Activated T-cell treated with anti-CD3 and anti-CD28 coated beads, Interleukin-2, amount 50 U/mL, for 72 hours (primary cell): ENCODE measurements at regions not wholly inside any gene's neighbourhood (a gene's known extent, or its start where the extent isn't known, plus 50 kb on each side); places are given as distances from the start of the nearest gene placed in this dataset.
"Not testable (repeated sequence)": the region's sequence is repeated elsewhere in the genome, so short reads cannot be mapped to it uniquely, and the experiment has no call there.

Source experiments
- ATAC-seq, 2 donors: fragments of 150-1000 bp; cut with Tn5 transposase; replicated peaks in 1 of 2; 2 replicates each; pipeline ENCODE4 v1.10.0; 2021; ENCODE audit warnings: moderate library complexity in 2 of 2, mild to moderate bottlenecking in 1 of 2
- DNase-seq, 2 donors: peaks; one replicate each; pipeline ENCODE4 v3.0.0; 2021 to 2022; ENCODE audit warnings: mixed read lengths in 1 of 2
- H3K27ac Mint-ChIP-seq: one replicate; pipeline ENCODE4 v1.8.0; 2022; ENCODE audit warnings: mild to moderate bottlenecking, moderate library complexity, mixed read lengths
- H3K27me3 Mint-ChIP-seq: one replicate; pipeline ENCODE4 v1.8.0; 2022; ENCODE audit warnings: low read depth, mixed read lengths
- H3K36me3 Mint-ChIP-seq, 2 donors: one replicate each; pipeline ENCODE4 v1.8.0; 2022; ENCODE audit warnings: mixed read lengths in 2 of 2, mild to moderate bottlenecking in 1 of 2; ENCODE audit not compliant: insufficient read depth in 2 of 2
- H3K4me1 Mint-ChIP-seq: one replicate; pipeline ENCODE4 v1.8.0; 2022; ENCODE audit warnings: low read depth, mixed read lengths
- H3K4me3 Mint-ChIP-seq, 2 donors: one replicate each; pipeline ENCODE4 v1.8.0; 2022; ENCODE audit warnings: mild to moderate bottlenecking in 2 of 2, mixed read lengths in 2 of 2, moderate library complexity in 2 of 2
- H3K9me3 Mint-ChIP-seq, 2 donors: one replicate each; pipeline ENCODE4 v1.8.0; 2022; ENCODE audit warnings: mixed read lengths in 2 of 2

DNA sequence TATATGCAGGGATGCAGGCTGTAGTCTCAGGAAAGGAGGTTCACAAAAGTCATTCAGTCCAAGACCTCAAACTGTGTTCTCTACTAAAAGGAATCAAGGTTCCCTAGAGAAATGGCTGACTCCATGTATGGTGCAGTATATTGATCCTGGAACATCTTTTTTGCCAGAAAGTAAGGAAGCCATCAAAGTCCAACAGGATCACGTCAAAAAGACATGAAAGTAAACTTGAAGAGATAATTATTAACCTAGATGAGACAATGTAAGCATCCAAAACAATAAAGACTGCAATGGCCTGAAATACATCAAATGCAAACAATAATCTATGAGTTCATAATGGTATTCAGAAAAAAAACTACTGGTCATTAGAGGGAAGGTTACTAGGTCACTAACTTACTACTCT is 115.6 kb upstream of the FABP2 start:
- ATAC-seq = not testable (repeated sequence)

DNA sequence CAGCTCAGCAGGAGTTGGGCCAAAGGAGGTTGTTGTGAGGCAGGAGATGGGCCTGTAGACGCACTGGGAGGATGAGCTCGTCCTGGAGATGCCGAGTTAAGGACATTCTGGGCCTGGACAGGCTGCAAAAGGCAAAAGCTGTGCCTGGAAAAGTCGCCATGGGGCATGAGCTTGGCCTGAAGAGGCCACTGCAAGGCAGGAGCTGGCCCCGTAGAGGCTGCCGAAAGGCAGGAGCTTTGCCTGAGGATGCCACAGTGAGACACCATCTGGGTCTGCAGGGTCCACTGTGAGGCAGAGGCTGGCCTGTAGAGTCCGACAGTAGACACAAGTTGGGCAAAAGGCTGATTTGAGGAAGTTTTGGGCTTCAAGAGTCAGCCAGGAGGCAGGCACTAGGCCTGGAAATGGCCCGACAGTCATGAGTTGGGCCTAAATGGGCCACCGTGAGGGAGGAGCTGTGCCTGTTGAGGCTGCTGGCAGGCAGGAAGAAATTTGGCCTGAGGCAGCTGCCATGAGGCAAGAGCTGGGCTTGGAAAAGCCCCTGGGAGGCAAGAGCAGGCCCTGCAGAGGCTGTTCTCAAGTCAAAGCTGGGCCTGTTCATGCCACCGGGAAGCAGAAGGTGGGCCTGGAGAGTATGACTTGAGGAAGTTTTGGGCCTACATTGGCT is 86.8 kb upstream of the FABP2 start:
- H3K4me1 Mint-ChIP-seq, H3K36me3 Mint-ChIP-seq, ATAC-seq, H3K27ac Mint-ChIP-seq, H3K27me3 Mint-ChIP-seq, H3K4me3 Mint-ChIP-seq, DNase-seq, H3K9me3 Mint-ChIP-seq: not testable (repeated sequence)

More for the DNA sequence above, 115.6 kb upstream of the FABP2 start:
- DNase-seq, H3K27ac Mint-ChIP-seq, H3K27me3 Mint-ChIP-seq, H3K4me1 Mint-ChIP-seq, H3K36me3 Mint-ChIP-seq, H3K4me3 Mint-ChIP-seq, H3K9me3 Mint-ChIP-seq: not testable (repeated sequence)

DNA sequence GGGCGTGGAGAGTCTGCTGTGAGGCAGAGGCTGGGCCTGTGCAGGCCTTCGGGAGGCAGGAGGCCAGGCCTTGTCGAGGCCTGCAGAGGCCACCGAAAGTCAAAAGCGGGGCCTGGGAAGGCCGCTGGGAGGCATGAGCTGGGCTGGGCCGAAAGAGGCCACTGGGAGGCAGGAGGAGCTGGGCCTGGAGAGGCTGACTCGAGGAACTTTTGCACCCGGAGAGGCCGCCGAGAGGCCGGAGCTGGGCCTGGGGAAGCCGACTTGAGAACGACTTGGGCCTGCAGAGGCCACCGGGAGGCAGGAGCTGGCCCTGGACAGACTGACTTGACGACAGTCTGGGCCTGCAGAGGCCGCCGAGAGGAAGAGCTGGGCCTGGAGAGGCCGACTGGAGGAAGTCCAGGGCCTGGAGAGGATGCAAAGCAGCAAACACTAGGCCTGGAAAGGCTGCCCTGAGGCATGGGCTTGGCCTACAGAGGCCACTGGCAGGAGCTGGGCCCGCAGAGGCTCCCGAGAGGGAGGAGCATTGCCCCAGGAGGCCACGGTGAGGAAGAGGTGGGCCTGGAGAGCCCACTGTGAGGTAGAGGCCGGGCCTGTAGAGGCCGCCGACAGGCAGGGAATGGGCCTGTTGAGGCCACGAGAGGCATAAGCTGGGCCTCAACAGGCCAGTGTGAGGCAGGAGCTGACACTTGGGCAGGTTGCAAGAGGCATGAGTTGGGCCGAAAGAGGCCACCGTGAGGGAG is 85.0 kb upstream of the FABP2 start:
- not testable (repeated sequence) for H3K4me3 Mint-ChIP-seq, H3K4me1 Mint-ChIP-seq, H3K27ac Mint-ChIP-seq, H3K36me3 Mint-ChIP-seq, ATAC-seq, H3K27me3 Mint-ChIP-seq, H3K9me3 Mint-ChIP-seq, DNase-seq

DNA sequence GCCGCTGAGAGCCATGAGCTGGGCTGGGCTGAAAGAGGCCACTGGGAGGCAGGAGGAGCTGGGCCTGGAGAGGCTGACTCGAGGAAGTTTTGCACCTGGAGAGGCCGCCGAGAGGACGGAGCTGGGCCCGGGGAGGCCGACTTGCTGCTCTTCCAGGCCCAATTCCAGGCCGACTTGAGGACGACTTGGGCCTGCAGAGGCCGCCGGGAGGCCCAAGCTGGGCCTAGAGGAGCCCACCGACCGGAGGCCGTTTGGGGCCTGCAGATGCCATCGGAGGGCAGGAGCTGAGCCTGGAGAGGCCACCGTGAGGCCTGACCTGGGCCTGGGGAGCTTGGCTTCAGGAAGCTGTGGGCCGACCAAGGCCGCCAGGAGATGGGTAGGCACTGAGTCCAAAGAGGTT is 84.1 kb upstream of the FABP2 start:
- DNase-seq, H3K9me3 Mint-ChIP-seq, H3K4me1 Mint-ChIP-seq, ATAC-seq, H3K4me3 Mint-ChIP-seq, H3K27me3 Mint-ChIP-seq, H3K36me3 Mint-ChIP-seq, H3K27ac Mint-ChIP-seq: not testable (repeated sequence)

DNA sequence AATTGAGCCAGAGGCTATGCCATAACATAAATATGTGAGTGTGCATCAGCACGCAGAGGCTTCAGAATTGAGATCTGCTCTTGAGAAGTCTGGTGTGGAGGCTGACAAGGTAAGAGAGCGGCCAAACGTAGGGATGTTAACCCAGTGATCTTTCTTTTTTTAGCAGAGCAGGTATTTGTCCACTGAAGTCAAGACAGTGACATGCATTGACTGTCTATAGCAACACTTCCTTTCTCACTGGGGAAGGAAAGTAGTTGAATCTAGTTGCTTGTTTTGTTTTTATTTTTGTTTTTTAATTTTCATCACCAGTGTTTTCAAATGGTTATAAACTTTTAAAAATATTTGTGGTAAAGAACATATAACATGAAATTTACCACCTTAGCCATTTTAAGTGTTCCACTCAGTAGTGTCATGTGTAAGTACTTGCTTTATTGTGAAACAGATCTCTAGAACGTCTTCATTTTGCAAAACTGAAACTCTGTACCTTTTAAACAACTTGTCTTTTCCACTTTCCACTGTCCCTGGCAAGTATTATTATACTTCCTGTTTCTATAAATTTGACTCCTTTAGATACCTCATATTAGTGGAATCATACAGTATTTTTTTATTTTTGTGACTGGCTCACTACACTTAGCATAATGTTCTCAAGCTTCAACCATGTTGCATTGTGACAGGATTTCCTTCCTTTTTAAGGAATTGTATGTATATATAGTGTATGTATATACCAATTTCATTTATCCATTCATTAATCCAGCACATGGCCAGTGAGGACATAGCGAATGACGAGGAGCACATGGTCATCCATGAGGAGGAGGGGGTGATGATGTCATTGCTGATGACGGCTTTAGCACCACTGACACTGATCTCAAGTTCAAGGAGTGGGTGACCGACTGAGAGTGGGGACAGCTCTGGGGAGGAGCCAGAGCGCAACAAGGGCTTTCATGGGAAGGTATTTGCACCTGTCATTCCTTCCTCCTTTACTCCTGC is 80.7 kb upstream of the FABP2 start:
- H3K36me3 Mint-ChIP-seq, H3K27me3 Mint-ChIP-seq, ATAC-seq, H3K4me3 Mint-ChIP-seq, H3K4me1 Mint-ChIP-seq, DNase-seq, H3K9me3 Mint-ChIP-seq, H3K27ac Mint-ChIP-seq: not testable (repeated sequence)

DNA sequence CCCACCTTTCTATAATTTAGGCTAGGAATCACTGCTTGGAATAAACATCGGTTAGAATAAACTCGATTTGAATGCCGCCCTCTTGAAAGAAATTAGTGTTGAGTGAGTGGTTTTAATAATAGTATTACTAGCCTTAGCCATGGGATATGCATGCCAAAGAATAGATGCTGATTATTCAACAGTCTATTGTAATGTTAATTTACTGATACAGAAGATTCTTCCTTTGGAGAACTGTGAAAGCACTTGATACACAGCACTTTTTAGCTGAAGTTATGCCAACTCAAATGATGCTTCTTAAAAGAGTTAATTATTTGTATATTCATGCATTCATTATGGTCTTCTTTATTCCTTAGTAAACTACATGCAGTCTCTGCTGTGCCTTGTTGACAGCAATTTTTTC is 73.8 kb upstream of the FABP2 start:
- H3K27ac Mint-ChIP-seq, H3K9me3 Mint-ChIP-seq, DNase-seq, ATAC-seq, H3K36me3 Mint-ChIP-seq, H3K4me3 Mint-ChIP-seq, H3K4me1 Mint-ChIP-seq, H3K27me3 Mint-ChIP-seq: not testable (repeated sequence)

DNA sequence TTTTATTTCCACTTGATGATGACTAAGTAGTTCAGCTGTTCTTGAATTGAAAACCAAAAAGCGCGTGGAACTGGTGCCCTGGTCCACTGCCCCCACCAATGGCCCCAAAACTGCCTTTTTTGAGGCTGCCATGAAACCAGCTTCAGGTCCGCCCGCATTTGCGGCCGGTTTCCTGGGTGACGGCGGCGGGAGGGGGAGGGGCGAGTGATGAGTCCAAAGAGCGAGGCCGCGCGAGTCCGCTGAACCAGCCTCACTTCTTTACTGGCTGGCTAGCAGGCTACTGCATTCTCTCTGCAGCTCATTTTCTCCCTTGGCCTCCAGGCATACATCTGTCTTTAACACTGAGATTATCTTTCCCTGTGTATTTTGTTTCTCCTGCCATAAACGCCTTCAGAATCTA is 72.9 kb upstream of the FABP2 start:
- no peaks in the 10 kb centered on the region for H3K27me3 Mint-ChIP-seq
- H3K4me1 Mint-ChIP-seq = no peaks in the 10 kb centered on the region
- ATAC-seq = no peak
- no peak overlapping the region for H3K4me3 Mint-ChIP-seq
- DNase-seq = no peak
- H3K36me3 Mint-ChIP-seq = peaks cover 0 to 3% of the 10 kb centered on the region in 2 donors
- no peaks in the 10 kb centered on the region for H3K9me3 Mint-ChIP-seq
- H3K27ac Mint-ChIP-seq = no peak overlapping the region

DNA sequence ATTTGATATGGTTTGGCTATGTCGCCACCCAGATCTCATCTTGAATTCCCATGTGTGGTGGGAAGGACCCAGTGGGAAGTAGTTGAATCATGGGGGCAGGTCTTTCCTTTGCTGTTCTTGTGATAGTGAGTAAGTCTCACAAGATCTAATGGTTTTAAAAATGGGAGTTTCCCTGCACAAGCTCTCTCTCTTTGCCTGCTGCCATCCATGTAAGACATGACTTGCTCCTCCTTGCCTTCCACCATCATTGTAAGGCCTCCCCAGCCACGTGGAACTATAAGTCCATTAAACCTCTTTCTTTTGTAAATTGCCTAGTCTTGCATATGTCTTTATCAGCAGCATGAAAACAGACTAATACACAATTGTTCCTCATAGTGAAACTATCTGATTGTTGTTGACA is 66.9 kb upstream of the FABP2 start:
- not testable (repeated sequence) for H3K27me3 Mint-ChIP-seq, DNase-seq, H3K36me3 Mint-ChIP-seq, H3K9me3 Mint-ChIP-seq, ATAC-seq, H3K4me3 Mint-ChIP-seq, H3K27ac Mint-ChIP-seq, H3K4me1 Mint-ChIP-seq

DNA sequence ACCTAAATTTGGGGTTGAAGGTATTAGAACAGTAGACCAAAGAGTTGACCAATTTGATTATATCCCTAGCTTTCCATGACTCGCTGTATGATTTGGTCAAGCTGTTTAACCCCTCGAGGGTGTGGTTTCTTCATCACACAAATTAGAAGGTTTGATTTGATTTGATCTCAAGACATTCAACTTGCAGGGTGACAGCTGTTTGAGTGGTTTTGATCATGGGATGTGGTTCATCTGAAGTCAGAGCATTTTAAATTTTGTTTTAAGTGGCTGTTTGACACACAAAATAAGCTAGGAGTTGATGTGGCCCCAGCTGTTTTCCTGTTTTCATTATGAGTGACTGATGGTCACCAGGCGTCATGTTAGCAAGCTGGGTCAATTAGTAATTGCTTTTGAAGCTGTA is 52.7 kb upstream of the FABP2 start:
- not testable (repeated sequence) for DNase-seq, H3K27me3 Mint-ChIP-seq, H3K36me3 Mint-ChIP-seq, ATAC-seq, H3K9me3 Mint-ChIP-seq, H3K27ac Mint-ChIP-seq
- peak overlapping the region in 1 of 2 donors; percentile 28 for H3K4me3 Mint-ChIP-seq
- peaks cover 31% of the 10 kb centered on the region for H3K4me1 Mint-ChIP-seq

DNA sequence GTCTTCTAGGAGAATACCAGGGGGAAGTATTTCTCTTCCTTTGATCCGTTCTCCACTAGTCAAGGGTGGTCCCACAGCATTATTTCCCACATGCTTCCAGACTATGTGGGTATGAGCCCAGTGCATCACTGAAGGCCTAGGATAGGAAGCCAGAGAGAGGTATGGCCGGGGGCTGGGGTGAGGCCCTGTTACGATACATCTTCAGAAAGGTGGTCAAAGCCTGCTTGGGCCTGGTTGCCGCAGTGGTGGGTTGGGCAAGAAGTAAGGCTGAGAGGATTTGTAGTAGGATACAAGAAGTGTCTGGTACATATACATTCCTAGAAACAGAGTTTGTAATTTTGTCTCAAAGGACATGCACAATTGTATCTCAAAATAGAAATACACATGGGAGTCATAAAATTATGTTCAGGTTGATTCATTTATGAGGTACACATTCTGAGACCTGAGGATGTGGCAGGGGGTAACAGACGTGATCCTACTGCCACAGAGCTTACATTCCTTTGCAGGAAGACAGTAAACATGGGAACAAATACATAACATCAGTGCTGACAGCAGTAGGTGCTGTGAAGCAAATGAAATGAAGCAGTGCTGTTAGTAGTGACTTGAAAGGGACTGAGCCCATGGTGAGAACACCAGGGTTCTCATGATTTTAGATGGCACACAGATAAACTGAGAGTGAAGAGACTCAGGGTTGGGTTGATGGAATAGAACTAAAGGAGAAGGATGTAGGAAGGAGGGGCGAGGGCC is 50.6 kb upstream of the FABP2 start:
- peaks cover 31% of the 10 kb centered on the region for H3K4me1 Mint-ChIP-seq
- not testable (repeated sequence) for DNase-seq, H3K4me3 Mint-ChIP-seq, H3K27me3 Mint-ChIP-seq, H3K36me3 Mint-ChIP-seq, H3K27ac Mint-ChIP-seq, H3K9me3 Mint-ChIP-seq
- ATAC-seq = peak in 1 of 2 donors; percentile 31
